Stimulated activated CD8-positive, alpha-beta memory T cell treated with anti-CD3 and anti-CD28 coated beads, Interleukin-15, amount 100 ng/mL, for 48 hours (primary cell): ENCODE measurements at regions not wholly inside any gene's neighbourhood (a gene's known extent, or its start where the extent isn't known, plus 50 kb on each side); places are given as distances from the start of the nearest gene placed in this dataset.
A peak's percentile ranks its signal among the peaks of the same experiment; 100 is the strongest.
"Not testable (repeated sequence)": the region's sequence is repeated elsewhere in the genome, so short reads cannot be mapped to it uniquely, and the experiment has no call there.

Experiments
- DNase-seq, 2 donors: peaks; one replicate each; pipeline ENCODE4 v3.0.0-alpha.2; 2020; ENCODE audit warnings: low read depth in 2 of 2

GRCh38 chr1:29802181-29803068 is 566.1 kb downstream of the PTPRU start:
- DNase-seq: no peak

GRCh38 chr1:29801561-29801973 is 565.2 kb downstream of the PTPRU start:
- DNase-seq: no peak

- no peak for DNase-seq
Measured at GRCh38 chr1:29801003-29801402, 564.7 kb downstream of the PTPRU start.

- no peak for DNase-seq
Measured at GRCh38 chr1:29800522-29800956, 564.2 kb downstream of the PTPRU start.

GRCh38 chr1:29800120-29800519 is 563.8 kb downstream of the PTPRU start:
- DNase-seq: no peak

GRCh38 chr1:29798699-29799566 is 562.6 kb downstream of the PTPRU start:
- DNase-seq: no peak

- DNase-seq: not testable (repeated sequence)
Measured at GRCh38 chr1:29797125-29797524, 560.8 kb downstream of the PTPRU start.

- DNase-seq: not testable (repeated sequence)
Measured at GRCh38 chr1:29795965-29796364, 559.6 kb downstream of the PTPRU start.

GRCh38 chr1:29793653-29794348 is 557.5 kb downstream of the PTPRU start:
- DNase-seq: no peak

- DNase-seq: peak; percentile 35 to 53
Measured at GRCh38 chr1:29793101-29793546, 556.8 kb downstream of the PTPRU start.

GRCh38 chr1:29789910-29790247 is 553.6 kb downstream of the PTPRU start:
- DNase-seq: no peak

GRCh38 chr1:29789221-29789909 is 553.0 kb downstream of the PTPRU start:
- no peak for DNase-seq

GRCh38 chr1:29786791-29787732 is 550.7 kb downstream of the PTPRU start:
- no peak for DNase-seq

GRCh38 chr1:29786195-29786594 is 549.9 kb downstream of the PTPRU start:
- no peak for DNase-seq

- DNase-seq: no peak
Measured at GRCh38 chr1:29785554-29785953, 549.2 kb downstream of the PTPRU start.

GRCh38 chr1:29785137-29785527 is 548.8 kb downstream of the PTPRU start:
- no peak for DNase-seq

GRCh38 chr1:29784276-29785136 is 548.2 kb downstream of the PTPRU start:
- DNase-seq: no peak

- DNase-seq: no peak
Measured at GRCh38 chr1:29783508-29784275, 547.4 kb downstream of the PTPRU start.
